Medulla oblongata (tissue), 1 donor: ENCODE measurements at regions not wholly inside any gene's neighbourhood (a gene's known extent, or its start where the extent isn't known, plus 50 kb on each side); places are given as distances from the start of the nearest gene placed in this dataset.
"Not testable (repeated sequence)": the region's sequence is repeated elsewhere in the genome, so short reads cannot be mapped to it uniquely, and the experiment has no call there.

Experiments
- DNase-seq: peaks from one replicate; pipeline ENCODE4 v3.0.0-alpha.2; 2015; ENCODE audit errors: extremely low spot score

DNA sequence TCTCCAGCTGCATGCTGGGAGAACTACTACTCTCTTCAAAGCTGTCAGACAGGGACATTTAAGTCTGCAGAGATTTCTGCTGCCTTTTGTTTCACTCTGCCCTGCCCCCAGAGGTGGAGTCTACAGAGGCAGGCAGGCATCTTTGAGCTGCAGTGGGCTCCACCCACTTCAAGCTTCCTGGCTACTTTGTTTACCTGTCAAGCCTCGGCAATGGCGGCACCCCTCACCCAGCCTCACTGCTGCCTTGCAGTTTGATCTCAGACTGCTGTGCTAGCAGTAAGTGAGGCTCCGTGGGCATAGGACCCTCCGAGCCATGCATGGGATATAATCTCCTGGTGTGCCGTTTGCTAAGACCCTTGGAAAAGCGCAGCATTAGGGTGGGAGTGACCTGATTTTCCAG, 61.7 kb downstream of the DMRTA1 start:
- not testable (repeated sequence) for DNase-seq

DNA sequence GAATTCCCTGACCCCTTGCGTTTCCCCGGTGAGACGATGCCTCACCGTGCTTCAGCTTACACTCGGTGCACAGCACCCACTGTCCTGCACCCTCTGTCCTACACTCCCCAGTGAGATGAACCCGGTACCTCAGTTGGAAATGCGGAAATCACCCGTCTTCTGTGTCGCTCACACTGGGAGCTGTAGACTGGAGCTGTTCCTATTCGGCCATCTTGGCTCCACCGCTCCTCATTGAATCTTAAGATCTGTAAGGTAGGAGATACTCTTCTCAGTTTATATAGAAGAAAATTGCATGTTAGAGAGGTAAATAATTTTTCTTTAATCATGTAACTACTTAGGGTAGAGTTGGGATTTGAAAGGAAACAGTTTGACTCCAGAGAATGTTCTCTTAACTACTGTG, 62.2 kb downstream of the DMRTA1 start:
- no peak for DNase-seq

GRCh38 chr9:22512495-22512894, 65.9 kb downstream of the DMRTA1 start:
- DNase-seq, result no peak

DNA sequence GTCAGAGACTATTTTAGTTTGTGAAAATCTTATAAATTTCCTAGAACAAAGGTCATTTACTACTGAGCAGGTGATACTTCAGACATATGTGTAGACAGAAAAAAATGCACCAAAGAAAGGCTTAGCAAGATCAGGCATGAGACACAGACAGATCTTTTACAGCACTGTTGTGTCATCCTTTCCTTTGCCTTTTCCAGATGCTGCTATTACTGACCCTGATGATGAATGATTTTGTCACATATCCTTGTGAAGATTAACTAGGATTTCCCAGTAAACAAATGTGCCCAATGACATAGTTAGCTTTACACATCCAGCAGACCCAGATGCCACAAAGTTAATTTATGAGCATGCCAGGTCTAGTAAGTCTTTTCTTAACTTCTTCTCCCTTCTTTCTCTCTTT, 68.2 kb downstream of the DMRTA1 start:
- DNase-seq, result no peak

GRCh38 chr9:22522206-22522740, 75.6 kb downstream of the DMRTA1 start:
- no peak for DNase-seq

DNA sequence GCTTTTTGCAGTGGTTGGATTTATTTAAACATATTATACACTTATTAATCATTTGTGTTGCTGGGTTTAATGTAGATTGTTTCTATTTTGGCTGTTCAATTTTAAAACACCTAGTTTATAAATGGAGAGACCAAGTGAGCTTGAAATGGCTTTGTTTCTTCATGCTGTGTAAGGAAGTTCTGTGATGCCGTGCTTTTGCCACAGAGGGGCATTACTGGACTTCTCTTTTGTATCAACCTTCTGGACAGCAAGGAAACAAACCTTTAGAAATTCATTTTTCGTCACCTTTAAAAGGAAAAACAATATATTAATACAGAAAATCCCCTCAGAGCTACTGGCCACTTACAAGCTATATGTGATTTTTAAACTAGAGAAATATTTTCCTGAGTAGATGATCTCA, 81.9 kb downstream of the DMRTA1 start:
- no peak for DNase-seq

DNA sequence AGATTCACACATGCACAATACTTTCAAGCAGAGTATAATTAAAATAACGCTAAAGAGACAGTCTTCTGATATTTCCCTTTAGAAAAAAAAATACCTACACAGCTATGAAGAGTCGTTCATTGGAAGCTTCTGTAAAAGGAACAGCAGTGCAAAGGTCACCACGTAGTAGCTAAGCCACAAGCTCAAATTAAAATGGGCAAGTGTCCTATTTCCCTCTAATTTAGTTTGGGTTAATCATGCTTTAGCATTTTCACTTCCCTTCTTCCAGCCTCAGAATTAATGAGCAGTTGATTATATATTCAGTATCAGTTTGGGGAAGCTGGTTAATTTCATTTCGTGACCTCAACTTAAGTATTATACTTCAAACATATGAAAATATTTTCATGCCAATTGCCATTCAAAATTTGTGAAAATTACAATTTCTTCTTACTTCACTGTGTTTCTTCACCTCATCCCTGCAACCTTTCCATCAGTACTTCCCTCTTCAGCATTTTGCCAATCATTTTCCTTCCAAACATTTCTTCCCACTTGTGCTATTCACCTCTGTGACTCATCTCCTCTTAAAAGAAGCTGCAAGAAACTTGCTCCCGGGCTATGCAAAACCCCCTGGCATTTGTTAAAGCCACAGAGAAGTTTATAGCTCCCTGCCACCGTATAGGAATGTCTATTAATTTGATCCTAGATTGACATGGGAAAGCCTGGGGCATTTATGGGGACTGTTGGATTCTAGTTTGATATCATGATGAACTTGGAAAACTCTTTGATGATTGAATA, 83.0 kb downstream of the DMRTA1 start:
- DNase-seq, result no peak

DNA sequence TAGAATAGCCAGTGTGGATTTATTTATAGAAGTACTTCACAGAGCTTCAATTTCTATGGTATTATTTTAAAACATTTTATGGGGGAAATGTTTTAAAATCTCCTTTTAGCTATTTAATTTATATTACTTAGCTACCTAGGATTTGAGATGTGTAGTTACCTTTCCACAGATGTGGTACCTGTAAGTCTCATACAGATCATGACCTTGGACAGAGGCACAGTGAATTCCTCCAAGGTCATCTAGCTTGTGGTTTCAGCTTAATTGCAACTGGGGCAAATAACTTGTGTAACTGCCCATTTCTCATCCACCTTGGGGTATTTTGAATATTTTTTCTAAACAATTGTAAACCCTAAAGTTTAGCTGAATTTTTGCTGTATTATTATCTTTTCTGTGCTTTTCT, 89.2 kb downstream of the DMRTA1 start:
- DNase-seq, result no peak

DNA sequence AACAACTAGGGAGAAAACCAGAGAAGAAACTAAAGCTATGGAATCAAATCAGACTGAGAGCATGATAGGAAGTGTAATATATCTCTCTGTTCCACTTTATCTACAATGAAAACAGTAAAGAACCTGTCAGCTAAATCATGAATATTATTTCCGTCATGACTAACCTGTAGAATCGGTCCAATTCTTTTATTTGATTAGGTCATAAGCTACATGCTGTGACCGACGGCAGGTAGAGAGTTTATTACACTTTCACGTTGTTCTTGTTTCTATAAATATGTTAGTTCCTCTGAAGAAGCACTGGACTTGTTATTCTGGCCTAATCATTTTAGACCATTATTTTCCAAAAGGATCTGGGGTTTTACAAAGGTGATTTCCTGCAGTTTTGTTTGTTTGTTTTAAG, 91.1 kb downstream of the DMRTA1 start:
- no peak for DNase-seq

DNA sequence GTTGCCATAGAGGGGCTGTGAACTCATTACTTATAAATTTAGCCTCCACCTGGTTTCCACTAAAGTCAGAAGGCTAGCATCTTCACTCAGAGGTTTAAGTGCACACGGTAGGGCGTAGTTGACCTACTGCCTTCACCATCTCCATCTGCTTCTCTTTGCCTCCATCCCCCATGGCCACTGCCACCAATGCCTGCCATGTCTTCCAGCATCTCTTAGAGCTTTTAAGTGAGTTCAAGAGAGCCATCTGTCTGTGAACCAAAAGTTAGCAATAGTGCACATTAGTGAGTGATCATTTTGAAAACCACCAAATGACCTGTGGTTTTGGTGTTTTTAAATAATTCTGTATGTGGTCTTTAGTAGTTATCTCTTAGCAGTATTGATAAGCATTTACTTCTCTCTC, 102.0 kb downstream of the DMRTA1 start:
- no peak for DNase-seq

- no peak for DNase-seq
Measured at GRCh38 chr9:22574740-22575139, 128.1 kb downstream of the DMRTA1 start.

DNA sequence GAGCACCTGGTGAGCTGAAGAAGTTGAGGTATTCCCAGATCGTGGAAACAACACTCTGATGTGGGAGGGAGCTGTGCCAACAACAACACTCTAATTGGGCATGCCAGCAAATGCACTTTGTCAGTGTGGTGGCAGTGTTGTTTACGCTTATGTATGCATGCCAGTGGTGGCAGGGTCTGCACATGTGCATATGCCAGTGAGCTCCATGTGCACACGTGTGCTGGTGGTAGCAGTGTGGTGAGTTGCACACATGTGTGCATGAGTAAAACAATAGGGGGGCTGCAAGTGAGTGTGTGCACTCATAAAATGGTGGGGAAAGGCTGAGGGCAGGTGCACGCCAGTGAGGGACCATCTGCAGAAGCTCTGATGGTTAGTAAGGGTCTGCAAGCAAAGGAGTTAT, 134.2 kb downstream of the DMRTA1 start:
- no peak for DNase-seq

DNA sequence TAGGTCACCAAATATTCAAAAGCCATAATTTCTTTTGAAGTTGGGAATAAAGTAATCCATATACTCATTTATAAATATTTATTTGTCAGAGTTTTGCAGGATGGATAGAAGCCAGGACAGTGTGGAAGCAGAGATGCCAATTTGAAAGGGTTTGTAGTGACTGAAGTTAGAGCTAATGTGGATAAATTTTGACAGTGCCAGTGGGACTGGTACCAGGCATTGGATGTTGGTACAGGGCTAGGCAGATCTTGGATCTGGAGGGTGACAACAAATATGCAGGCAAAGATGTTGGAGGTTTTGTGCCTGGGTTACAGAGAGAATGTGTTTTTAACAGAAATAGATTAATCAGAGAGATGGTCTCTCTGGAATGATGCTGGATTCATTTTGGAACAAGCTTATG, 135.6 kb downstream of the DMRTA1 start:
- DNase-seq, result no peak

DNA sequence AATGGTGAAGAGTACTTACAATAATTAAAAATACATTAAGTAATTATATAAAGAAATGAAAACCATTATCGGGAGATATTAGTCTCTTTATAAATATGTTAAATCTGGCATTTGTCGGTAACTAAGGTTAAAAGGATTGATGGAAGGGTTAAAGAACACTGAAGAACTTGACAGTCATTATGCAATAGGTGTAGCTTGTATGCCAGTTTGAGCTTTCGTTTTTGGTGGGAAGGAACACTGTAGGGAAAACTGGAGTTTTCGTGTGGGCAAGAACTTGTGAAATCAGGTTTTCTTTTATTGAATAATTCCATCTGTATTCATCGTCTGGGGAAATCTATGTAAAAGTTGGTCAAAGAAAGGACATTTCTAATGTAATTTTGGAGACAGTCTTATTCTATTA, 142.3 kb downstream of the DMRTA1 start:
- DNase-seq, result no peak

- DNase-seq, result no peak
Measured at GRCh38 chr9:22590336-22591033, 143.9 kb downstream of the DMRTA1 start.

GRCh38 chr9:22595805-22596204, 149.2 kb downstream of the DMRTA1 start:
- DNase-seq, result no peak

DNA sequence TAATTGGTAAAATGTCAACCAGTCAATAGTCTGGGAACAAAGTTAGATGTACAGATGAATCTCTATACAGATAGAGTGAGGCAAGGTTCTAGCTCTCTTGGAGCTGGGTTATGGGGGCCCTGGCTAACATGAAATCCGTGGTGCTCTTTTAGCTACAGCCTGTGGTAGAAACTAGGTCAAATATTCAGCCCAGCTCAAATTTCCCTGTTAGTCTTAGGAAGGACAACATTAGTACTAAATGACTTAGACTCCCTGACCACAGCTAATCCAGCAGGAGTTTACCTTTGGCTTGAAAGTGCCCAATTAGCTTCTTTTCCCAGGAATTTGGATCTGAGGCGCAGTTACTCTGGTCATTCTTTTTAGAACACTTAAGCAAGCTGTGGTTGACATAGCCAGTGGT, 170.5 kb downstream of the DMRTA1 start:
- no peak for DNase-seq

GRCh38 chr9:22622815-22623214, 176.2 kb downstream of the DMRTA1 start:
- no peak for DNase-seq

DNA sequence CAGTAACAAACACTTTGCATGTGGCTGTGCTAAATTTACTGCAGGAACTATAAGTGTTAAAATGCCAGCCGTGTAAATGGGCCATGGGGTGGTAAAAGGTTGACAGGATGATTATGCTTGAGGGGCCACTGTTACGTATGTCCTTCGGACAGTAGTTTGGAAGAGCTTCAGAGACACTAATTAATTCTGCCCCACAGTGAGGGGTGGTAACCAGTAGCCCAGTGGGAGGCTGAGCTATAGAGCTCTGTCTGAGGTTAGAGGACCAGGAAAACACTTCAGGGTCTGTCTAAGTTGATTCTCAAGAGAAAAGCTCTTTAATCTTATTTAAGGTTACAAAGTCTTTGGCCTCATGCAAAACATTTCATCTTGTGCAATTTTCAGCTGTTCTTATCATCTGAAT, 176.6 kb downstream of the DMRTA1 start:
- no peak for DNase-seq

- DNase-seq, result no peak
Measured at GRCh38 chr9:22625540-22625939, 178.9 kb downstream of the DMRTA1 start.

DNA sequence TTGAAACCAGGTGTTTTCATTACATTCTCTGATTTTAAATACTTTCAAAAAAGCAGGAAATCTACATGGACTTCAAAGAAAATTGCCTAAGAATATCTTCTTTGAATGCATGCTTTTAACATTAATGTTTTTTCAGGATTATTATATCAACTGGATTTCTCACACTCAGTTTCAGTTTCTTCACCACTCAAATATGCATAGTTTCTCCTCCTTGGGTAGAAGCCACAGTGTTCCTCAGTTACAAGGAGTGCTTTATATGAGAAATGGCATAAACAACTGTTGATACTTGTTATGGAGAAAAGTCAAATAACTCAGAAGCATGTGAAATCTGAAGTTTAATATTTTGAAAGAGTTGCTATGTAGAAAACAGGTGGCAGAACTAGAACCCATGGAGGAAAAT, 196.9 kb downstream of the DMRTA1 start:
- DNase-seq, result no peak

GRCh38 chr9:22645893-22646292, 199.3 kb downstream of the DMRTA1 start:
- DNase-seq, result no peak

- DNase-seq, result no peak
Measured at GRCh38 chr9:22649384-22649783, 202.8 kb downstream of the DMRTA1 start.
